SK-N-SH treated with all-trans-retinoic acid at 6 μM for 48 hours (cell line): ENCODE measurements at regions not wholly inside any gene's neighbourhood (a gene's known extent, or its start where the extent isn't known, plus 50 kb on each side); places are given as distances from the start of the nearest gene placed in this dataset.

Source experiments
- ARNTL ChIP-seq: fragments of 450-650 bp; formaldehyde crosslinking; IDR thresholded peaks from 2 replicates; pipeline ENCODE4 v1.5.0; 2020; ENCODE audit warnings: low read depth, mild to moderate bottlenecking, moderate library complexity, borderline replicate concordance
- CREB5 ChIP-seq: fragments of 250-450 bp; sonication (Bioruptor Pico); IDR thresholded peaks from 2 replicates; pipeline ENCODE4 v1.5.1; 2020; ENCODE audit warnings: low read depth, mild to moderate bottlenecking, moderate library complexity
- CSDC2 ChIP-seq: fragments of 250-450 bp; sonication (Bioruptor Pico); IDR thresholded peaks from 2 replicates; pipeline ENCODE4 v1.5.0; 2020; ENCODE audit warnings: mild to moderate bottlenecking, moderate library complexity
- ESRRG ChIP-seq: fragments of 250-450 bp; sonication (Bioruptor Pico); IDR thresholded peaks from 2 replicates; pipeline ENCODE4 v1.6.1; 2021; ENCODE audit warnings: mild to moderate bottlenecking
- TCF4 ChIP-seq: fragments of 250-450 bp; sonication (Bioruptor Pico); IDR thresholded peaks from 2 replicates; pipeline ENCODE4 v1.8.0; 2021; ENCODE audit warnings: mild to moderate bottlenecking, moderate library complexity, borderline replicate concordance

GRCh38 chr5:87756951-87757350, 344.2 kb upstream of the CCNH start:
- TF ChIP-seq ESRRG (no peak), CSDC2 (CRISPR knock-in tag) (no peak), TCF4 (CRISPR knock-in tag) (no peak), CREB5 (CRISPR knock-in tag) (no peak), ARNTL (CRISPR knock-in tag) (no peak)
